DND-41 (cell line): ENCODE measurements at regions not wholly inside any gene's neighbourhood (a gene's known extent, or its start where the extent isn't known, plus 50 kb on each side); places are given as distances from the start of the nearest gene placed in this dataset.

Experiments used
- CTCF ChIP-seq: IDR thresholded peaks from 2 replicates; pipeline ENCODE4 v1.5.1; 2012; ENCODE audit warnings: borderline replicate concordance, low read length, moderate library complexity, mild to moderate bottlenecking; ENCODE audit not compliant: poor library complexity, severe bottlenecking; ENCODE audit errors: extremely low read depth
- EZH2 ChIP-seq: IDR thresholded peaks from 3 replicates; pipeline ENCODE4 v1.6.1; 2012; ENCODE audit warnings: borderline replicate concordance, low read depth, mild to moderate bottlenecking, moderate library complexity, low read length, inconsistent platforms; ENCODE audit not compliant: severe bottlenecking

GRCh38 chr18:27263369-27263768, 78.3 kb upstream of the CHST9 start:
- no peak for TF ChIP-seq CTCF
- TF ChIP-seq EZH2: no peak
